Stimulated activated naive CD8-positive, alpha-beta T cell treated with anti-CD3 and anti-CD28 coated beads, Interleukin-15, Interleukin-2, amounts not matched to agents 100 U/mL and 50 U/mL, for 24 hours (primary cell): ENCODE measurements at regions not wholly inside any gene's neighbourhood (a gene's known extent, or its start where the extent isn't known, plus 50 kb on each side); places are given as distances from the start of the nearest gene placed in this dataset.

Experiments used
- ATAC-seq: fragments of 150-1000 bp; cut with Tn5 transposase; one replicate; pipeline ENCODE4 v1.10.0; 2021
- DNase-seq: peaks from one replicate; pipeline ENCODE4 v3.0.0; 2021

DNA sequence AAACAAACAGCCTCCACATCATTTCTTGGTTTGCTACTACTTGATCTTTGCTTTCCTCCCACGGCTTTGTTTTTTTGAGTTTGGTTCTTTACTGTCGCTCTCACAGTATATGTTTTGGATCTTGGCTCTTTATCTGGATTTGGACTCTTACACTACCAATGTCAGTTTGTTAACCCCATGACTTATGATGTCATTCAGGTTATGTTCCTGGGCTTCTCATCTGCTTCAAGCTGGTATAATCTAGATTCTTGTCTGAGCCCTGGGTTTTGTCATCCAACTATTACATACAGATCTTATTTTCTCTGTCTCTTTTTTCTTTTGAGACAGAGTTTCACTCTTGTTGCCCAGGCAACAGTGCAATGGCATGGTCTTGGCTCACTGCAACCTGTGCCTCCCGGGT, 482.9 kb upstream of the TEX13C start:
- no peak for ATAC-seq
- DNase-seq = no peak

DNA sequence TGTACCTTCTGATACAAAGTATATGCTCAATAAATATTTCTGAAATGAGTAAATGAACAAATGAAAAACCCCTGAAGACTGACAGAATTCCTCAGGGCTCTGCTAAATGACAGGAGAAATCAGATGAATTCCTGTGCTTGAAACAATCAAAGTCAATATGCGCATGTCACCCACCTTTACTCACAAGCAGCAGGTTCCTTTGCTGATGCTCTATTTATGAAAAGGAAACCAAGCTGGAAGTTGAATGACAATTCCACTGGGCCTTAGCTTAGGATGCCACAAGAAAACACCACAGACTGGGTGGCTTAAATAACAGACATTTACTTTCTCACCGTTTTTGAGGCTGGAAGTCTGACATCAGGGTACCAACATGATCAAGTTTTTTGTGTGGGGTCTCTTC, 477.5 kb upstream of the TEX13C start:
- no peak for ATAC-seq

DNA sequence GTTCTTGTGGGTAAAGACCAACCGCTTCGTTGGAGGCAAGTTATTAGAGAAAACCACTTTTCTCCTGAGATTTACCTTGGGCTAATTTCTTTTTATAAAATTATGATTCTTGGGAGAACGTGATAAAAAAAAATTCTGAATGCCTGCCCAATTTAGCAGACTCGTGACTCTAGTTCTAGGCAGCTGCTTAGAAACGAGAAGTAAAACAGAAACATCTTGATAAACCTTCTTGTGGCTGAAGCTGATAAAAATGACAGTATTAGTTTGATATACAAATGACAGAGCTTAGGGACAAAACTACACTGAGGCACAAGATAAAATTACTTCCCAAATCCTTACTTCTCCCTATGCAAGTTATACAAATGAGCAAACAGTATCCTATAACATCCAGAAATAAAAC, 458.9 kb upstream of the TEX13C start:
- no peak for DNase-seq
- no peak for ATAC-seq

More for the DNA sequence above, 477.5 kb upstream of the TEX13C start:
- DNase-seq = no peak

DNA sequence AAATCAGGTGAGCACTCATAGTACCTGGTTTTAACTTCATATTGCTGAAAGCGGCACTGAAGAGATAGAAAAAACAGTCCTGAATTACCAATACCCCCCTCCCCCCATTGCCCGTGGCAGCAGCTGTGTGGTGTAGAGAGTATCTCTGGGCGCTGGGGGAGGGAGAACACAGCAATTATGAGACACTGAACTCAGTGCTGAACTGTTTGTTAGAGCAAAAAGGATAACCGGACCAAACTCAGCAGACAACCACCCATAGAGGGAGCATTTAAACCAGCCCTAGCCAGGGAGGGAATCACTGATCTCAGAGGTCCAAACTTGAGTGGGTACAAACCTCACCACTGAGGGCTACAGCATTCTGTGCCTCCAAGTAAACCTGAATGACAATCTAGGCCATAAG, 457.4 kb upstream of the TEX13C start:
- no peak for DNase-seq
- no peak for ATAC-seq

DNA sequence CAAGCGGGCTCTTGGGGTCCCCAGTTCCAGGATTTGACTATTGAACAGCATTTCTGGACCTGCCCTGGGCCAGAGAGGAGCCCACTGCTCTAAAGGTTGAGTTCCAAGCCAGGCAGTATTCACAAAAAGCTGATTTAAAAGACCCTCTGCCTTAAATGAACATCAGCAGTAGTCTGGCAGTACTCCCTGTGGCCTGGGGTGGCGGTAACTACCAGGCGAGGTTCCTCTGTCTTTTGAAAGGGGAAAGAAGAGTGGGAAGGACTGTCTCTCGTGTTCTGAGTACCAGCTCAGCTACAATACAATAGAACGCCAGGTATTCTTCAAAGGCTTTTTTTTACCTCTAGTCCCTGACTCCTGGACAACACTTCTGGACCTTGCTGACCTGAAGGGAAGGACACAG, 456.4 kb upstream of the TEX13C start:
- ATAC-seq (no peak), DNase-seq (no peak)

DNA sequence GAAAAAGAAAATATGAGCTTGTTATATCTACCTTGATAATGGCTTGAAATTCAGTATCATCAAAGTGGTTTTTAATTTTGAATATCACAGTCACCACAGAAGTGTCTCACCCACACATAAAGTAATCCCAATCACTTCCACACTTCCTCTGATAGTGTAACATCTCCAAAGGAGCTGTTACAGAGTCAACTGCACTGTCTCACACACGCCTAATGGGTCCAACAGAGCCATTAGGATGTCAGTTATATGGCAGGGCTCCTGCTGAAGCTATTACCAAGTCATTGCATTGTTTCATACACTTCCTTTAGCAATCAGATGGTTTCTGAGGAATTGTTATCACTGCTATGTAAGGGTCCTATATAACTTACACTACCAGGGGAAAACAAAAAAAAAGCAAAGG, 432.1 kb upstream of the TEX13C start:
- ATAC-seq = no peak
- no peak for DNase-seq

DNA sequence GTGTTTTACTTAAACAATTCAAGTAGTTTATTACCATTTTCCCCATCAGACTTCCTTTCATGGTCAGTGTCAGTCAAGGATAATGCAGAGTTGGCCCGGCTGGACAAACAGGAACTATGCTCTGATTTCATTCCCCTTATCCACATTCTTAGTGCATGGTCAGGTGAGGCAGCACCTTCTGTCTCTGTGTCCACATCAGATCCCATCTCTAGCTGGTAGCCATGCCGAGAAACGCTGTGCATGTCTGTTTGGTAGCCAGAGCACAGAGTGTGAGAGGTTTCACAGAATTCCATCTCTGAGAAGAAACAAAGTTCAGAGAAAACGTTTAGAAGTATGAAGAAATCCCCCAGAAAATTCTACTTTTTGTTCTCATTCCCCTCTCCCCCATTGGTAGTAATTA, 423.7 kb upstream of the TEX13C start:
- DNase-seq (no peak), ATAC-seq (no peak)

DNA sequence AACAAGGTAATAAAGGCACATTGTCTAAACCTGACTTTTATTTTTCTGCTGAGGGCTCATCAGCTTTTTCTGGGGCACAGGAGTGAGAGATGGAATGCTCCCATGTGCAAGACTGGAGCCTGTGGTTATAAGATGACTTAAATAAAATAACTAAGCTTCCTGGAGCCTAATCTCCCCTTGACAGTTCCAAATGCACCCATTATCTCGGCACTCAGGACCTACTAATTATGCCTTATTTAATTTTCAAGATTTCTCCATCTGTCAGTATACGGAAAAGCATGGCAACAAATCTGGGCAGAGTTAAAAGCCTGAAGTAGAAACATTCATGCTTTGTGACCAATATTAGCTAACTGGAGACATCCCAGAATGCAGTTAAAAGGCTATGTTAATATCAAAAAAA, 416.7 kb upstream of the TEX13C start:
- DNase-seq = no peak

DNA sequence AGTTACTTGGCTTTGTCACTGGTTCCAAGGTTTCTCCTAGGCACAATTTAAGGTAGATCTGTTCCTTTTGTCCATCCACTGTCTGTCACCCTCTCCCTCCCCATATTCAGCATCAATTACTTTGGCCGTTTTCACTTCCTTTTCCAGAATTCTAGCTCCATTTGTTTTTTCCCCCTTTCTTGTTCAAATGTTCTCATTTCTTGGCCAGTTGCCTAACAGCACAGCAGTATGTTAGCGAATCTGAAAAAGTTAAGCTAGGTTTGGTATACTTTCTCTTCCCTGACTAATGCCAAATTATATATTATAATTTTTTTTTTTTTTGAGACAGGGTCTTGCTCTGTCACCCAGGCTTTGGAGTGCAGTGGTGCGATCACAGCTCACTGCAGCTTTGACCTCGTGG, 409.1 kb upstream of the TEX13C start:
- ATAC-seq (no peak), DNase-seq (no peak)

More for the DNA sequence above, 416.7 kb upstream of the TEX13C start:
- ATAC-seq = no peak

DNA sequence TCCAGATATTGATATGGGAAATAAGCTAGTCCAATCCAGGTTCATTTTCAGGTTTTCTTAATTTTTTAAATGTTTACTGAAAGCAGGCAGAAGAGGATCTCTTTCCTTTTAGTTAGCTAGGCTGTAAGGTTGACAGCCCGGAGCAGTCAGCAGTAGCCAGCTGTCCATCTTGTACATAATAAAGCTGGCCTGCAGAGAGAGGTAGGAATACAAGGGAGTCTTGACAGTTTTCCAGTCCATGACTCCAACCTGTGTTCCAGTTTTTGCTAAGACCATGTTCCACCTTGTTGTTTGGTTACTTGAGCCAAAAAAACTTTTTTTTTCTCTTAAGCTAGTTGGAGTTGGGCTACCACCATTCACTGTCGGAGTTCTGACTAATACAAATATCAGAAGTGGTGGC, 402.7 kb upstream of the TEX13C start:
- DNase-seq (no peak), ATAC-seq (no peak)

DNA sequence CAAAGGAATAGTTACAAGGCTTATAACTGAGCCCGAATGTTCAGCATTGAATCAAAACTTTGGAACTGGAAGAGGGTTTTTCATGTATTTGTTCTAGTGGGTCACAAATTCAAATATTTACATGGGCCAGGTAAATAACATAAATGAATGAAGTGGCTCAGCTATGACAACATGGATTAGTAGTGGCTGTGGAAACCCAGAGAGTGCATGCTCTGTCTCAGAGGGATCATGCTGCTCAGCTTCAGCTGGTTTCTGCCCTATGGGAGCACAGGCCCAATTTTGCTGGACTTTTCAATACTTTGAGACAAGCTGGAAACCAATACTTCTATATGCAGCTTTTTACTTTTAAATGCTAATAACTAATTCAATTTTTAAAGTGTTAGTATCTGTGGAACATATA, 394.0 kb upstream of the TEX13C start:
- ATAC-seq (no peak), DNase-seq (no peak)

DNA sequence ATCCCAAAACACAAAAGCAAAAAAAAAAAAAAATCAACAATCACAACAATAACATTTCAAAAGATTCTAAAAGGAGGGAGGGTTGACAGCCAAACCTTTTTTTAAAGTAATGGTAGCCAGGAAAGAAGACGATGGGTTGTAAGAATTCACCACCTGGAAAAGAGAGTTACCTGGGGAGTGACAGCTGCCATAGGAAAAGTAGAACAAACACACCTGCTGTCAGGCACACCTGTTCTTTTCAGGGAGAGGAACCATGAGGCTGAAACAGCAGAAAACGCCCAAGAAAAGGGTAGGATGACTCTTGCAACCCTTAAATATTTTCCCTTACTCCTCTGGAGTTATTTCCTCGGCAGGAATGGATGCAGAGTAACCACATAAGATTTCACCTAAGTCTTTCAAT, 388.4 kb upstream of the TEX13C start:
- DNase-seq (no peak), ATAC-seq (no peak)

DNA sequence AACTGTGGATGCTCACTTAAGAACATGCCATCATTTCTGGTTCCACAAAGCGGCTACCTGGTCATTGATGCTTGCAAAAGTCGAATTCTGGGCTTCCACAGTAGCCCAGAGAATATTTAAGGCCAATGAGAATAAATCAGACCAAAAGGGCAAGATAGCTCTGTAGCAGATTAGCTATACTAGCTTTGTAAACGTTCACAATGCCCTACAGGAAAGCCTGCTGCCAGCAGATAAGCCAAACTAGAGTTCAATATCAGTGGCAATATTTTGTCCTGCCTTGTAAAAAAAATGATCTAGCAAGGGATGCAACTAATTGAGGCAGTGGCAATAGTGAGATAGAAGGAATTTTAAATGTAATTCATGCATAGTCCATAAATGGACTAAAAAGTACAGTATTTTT, 387.7 kb upstream of the TEX13C start:
- no peak for ATAC-seq
- DNase-seq = no peak

DNA sequence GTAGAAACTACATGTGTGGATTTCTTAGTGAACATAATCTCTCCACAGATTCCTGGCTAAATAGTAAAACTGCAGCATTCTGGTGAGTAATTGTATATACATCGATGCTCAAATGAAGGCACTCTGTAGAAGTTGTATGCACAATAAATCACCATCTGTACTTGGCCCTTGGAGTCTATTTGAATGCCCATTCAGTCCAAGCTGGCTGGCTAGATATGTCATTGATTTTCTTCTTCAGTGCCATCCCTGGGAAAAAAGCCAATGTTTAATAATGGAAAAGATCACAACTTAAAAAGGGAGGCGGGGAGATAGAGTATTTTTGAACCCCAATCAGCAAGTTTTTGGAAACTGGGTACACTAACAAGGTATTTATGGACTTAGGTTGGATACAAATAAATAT, 381.0 kb upstream of the TEX13C start:
- DNase-seq (no peak), ATAC-seq (no peak)

DNA sequence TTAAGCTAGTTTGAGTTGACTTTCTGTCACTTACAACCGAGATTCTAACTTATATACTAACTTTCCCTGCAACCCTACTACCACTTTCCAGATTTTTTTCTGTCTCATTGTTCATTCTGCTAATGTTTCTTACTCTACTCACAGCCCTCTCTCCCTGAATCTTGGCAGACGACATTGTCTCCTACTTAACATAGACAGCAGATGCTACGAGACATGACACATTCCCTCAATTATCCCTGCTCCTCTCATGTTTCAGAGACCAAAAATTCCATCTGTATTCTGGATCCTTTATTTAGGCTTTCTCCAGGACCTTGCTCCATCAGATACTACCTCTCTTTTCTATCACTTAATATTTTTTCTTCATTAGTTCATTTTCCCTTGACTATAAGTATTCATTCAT, 379.1 kb upstream of the TEX13C start:
- ATAC-seq (no peak), DNase-seq (no peak)

DNA sequence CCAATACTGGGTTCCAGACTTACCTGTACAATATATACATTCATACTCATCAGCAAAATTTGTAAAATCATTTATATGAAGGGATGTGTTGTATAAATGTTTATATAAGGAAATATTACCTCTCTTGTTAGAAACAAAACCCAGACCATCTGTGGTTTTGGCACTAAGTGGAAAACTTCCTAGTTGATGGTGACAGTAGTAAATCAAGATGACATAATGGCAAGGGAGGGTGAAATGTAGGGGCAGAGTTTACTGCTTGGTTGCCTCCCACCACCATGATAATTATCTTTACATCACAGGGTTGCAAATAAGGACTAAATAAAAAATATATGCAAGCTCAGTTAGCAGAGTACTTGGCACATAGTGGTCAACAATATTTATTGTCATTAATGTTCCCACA, 365.3 kb upstream of the TEX13C start:
- ATAC-seq (no peak), DNase-seq (no peak)

DNA sequence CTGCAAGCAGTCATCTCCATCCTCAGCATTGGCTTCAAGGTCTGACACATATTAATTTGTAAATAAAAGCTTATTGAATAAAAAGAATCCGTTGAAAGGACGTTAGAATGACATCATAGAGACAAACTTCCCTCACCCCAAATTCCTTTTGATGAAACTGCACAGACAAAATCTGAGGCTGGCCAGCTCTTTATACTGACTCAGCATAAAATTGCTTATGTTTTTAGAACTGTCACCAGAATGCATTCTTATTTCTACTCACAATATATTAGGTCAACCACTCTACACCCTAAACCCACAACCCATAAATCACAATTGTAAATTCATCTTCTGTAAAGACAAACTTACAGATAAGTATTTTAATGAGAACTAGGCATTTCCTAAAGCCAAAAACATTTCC, 359.2 kb upstream of the TEX13C start:
- ATAC-seq (no peak), DNase-seq (no peak)

DNA sequence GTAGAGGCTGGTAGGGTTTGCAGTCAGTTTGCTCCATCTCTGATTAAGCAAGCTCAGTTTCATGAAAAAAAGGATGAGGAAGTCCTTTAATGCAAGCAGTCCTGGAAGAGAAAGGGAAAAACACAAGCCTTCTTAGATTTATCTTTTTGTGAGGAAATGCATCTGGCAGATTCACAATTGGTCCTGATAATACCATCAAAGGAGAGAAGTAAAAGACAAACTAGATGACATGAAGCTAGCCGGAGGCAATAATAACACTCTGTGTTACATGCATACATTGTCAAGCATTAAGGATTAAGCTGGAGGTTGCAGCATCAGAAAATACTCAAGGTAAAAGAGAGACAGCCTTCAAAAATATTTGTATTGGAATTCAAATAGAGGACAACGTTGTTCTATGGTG, 356.0 kb upstream of the TEX13C start, which contains the start of gene TENM1:
TSS of gene TENM1 (minus strand) at position 101 of the 400 bp plus-strand sequence.
- no peak for DNase-seq
- ATAC-seq = no peak

DNA sequence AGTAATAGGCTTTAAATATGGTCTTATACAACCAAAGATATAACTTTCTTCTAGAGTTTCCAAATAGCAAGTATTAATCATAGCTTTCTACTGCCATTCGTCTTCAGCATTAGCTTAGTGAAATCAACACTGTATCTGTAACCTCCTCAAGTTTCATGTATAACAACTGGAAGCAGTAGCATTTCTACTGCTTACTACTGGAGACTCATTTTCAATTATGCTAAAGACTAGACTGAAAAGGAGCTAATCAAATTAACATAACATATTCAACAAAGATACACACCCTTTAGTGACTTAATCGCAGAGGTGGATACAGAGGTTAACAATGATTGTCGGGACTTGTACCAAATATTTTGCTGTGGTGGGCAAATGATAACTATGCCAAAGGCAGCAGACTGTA, 344.2 kb upstream of the TEX13C start:
- ATAC-seq = no peak

DNA sequence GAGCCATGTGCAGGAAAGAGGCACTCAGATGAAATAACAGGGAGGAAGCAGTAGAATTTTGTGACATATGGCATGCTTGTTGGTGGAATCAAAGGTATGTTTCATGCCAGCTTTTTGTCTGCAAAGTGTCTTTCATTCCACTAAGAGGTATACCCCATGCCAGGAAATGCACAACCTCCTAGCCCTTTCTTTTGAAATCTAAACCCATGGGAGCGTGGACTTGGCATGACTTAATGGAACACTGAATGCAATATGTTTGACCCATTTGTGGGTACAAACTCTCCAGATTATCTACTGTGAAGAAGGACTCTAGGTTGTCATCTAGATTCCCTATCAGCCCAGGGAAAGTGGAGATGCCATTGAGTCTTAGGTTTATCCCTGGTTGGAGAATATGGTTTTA, 338.3 kb upstream of the TEX13C start:
- no peak for DNase-seq
- ATAC-seq = no peak

More for the DNA sequence above, 344.2 kb upstream of the TEX13C start:
- no peak for DNase-seq

DNA sequence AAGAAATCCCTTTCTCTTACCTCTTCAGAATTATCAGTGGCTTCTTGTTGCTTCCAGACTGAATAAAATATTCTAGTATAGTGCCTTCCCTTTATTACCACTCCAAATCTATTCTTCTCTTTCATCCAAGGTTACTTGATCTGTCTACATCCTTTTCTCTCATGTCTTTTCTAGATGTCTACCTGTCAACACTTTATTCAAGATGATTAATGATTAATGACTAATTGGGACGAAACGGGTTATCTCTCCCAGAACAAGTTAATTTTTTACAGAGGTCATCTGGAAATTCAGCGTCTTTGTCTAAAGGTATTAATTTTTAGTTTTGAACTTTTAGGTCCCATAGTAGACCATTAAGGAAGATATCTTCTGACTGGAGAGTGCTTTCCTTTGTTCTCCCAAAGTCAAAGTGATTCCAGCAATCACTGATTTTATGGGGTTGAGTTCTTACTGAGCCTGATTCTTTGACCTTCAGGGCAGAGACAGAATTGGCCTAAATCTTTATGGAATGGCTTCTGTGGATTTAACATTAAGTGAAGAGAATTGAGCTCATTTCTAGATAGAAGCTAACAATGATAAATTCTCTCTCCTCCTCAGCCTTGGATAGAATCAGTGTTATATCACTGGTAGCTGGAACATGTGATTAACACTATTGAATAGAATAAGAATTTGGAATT, 335.4 kb upstream of the TEX13C start:
- ATAC-seq (no peak), DNase-seq (no peak)

DNA sequence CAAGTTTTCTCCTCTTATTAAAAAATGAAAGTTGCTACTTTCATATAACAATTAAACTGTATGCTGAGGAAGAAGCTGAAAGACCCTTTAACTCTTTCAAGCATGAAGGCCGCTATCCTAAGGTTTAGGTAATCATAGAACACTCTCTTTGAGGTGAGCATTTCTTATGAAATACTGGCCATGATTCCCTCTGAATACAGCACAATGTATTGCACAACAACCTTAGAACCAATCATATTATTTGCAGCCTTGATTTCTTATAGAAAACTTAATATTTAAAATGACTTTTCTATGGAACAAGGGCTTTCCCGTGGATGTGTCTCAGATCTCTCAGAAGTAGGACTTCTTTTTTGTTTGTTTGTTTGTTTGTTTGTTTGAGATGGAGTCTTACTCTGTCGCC, 333.4 kb upstream of the TEX13C start:
- ATAC-seq = no peak
- DNase-seq = no peak

DNA sequence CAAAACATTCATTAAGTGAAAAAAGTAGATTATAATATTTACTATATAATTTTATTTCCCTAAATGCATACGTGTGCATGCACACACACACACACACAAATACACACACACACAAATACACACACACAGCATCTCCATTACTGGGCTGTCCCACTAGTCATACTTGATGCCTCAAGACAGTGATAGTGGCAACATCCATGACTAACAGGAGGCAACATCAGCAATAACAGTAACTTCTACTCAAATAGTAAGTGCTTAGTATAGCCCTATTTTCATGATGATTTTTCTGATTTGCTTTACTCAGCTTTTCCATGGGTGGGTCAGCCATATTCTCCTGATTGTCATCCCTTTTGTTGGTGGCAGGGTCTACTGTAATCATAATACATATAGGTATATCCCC, 325.9 kb upstream of the TEX13C start:
- DNase-seq (no peak), ATAC-seq (no peak)

DNA sequence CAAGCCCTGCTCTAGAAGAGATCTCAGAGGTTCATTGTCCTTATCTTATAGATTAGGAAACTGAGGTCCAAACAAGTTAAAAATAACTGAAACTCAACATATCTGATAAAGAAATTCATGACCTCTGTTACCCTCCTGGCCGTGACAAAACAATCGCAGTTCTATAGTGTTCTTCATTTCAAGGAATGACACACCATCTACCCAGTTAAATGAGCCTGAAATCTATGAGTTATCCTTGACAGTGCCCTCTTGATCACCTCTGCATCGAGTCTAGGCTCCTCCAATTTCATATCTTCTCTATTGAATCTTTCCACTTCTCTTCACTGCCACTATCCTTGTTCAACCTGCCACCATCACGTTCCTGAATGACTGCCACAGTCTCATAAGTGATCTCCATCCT, 325.3 kb upstream of the TEX13C start:
- DNase-seq (no peak), ATAC-seq (no peak)
